PC-3 (cell line): ENCODE measurements at regions not wholly inside any gene's neighbourhood (a gene's known extent, or its start where the extent isn't known, plus 50 kb on each side); places are given as distances from the start of the nearest gene placed in this dataset.

Experiments
- EZH2phosphoT487 ChIP-seq: fragments of 300-600 bp; sonication (generic); IDR thresholded peaks from 2 replicates; pipeline ENCODE4 v1.6.1; 2018; ENCODE audit warnings: mild to moderate bottlenecking, antibody characterized with exemption, low read length, borderline replicate concordance
- TF ChIP-seq, protein P1 (sequence below): fragments of 300-600 bp; sonication (generic); conservative IDR thresholded peaks from 2 replicates; pipeline ENCODE4 v1.5.1; 2017; ENCODE audit warnings: antibody characterized with exemption, low read depth, mild to moderate bottlenecking, low read length

DNA sequence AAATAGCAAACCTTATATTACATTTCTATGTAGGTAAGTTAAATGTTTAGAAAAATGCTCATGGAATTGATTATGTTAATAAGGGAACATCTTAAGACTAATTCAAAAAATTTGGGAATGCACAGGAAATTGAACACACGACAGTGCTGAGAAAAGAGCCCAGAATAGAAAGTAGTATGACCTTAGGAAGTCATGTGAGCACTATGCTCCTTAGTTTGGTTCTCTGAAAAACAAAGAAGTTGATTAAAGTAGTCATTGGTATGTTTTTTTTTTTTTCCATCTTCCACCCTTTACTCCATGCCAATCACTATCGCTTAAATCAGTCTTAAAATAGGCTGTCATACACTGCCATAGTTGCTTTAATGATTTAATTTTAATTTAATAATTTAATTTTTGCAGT, 242.9 kb downstream of the ANKRD7 start:
- TF ChIP-seq, protein P1, sequence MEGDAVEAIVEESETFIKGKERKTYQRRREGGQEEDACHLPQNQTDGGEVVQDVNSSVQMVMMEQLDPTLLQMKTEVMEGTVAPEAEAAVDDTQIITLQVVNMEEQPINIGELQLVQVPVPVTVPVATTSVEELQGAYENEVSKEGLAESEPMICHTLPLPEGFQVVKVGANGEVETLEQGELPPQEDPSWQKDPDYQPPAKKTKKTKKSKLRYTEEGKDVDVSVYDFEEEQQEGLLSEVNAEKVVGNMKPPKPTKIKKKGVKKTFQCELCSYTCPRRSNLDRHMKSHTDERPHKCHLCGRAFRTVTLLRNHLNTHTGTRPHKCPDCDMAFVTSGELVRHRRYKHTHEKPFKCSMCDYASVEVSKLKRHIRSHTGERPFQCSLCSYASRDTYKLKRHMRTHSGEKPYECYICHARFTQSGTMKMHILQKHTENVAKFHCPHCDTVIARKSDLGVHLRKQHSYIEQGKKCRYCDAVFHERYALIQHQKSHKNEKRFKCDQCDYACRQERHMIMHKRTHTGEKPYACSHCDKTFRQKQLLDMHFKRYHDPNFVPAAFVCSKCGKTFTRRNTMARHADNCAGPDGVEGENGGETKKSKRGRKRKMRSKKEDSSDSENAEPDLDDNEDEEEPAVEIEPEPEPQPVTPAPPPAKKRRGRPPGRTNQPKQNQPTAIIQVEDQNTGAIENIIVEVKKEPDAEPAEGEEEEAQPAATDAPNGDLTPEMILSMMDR: no peak
- no peak for TF ChIP-seq EZH2phosphoT487
